HG03460 (cell line): ENCODE measurements at regions not wholly inside any gene's neighbourhood (a gene's known extent, or its start where the extent isn't known, plus 50 kb on each side); places are given as distances from the start of the nearest gene placed in this dataset.

Experiments
- ATAC-seq: cut with Tn5 transposase; IDR thresholded peaks from one replicate; pipeline ENCODE4 v1.9.1; 2021; ENCODE audit not compliant: unreplicated experiment

DNA sequence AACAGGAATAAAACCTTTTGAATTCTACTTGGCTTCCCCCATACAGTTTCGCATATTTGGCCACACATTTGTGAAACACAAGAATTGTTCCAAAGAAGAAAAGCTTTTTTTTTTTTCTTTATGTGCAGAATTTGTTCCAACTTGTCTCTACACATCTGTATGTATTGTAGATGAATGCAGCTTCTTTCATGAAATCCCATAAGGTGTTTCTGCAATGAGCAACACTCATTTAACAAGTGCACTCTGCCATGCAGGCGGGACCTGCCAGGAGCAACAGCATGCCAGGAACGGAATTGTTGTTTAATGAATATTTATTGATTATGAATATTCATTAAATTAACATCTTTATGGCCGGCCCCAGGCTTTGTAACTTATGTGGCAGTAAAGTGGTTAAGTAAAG lies 1075.0 kb downstream of the TTLL7 start:
- no peak for ATAC-seq

DNA sequence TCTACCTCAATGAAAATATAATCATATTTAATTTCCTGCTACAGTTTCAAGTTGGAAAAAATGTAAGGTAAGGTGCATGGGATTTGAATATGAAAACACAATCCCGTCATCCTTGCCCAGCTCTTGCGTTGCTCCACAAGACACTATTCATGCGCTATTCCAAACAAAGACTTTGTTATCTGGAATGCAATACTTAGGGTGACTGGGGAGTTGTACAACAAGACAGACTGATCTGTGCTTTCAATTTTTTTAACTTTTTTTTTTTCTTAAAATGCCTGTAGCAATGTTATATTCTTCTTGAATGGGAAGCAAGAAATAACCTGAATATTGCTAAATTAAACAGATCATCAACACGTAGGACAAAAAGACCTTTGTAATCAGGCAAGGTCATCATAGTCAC lies 1077.2 kb downstream of the TTLL7 start:
- ATAC-seq: no peak

DNA sequence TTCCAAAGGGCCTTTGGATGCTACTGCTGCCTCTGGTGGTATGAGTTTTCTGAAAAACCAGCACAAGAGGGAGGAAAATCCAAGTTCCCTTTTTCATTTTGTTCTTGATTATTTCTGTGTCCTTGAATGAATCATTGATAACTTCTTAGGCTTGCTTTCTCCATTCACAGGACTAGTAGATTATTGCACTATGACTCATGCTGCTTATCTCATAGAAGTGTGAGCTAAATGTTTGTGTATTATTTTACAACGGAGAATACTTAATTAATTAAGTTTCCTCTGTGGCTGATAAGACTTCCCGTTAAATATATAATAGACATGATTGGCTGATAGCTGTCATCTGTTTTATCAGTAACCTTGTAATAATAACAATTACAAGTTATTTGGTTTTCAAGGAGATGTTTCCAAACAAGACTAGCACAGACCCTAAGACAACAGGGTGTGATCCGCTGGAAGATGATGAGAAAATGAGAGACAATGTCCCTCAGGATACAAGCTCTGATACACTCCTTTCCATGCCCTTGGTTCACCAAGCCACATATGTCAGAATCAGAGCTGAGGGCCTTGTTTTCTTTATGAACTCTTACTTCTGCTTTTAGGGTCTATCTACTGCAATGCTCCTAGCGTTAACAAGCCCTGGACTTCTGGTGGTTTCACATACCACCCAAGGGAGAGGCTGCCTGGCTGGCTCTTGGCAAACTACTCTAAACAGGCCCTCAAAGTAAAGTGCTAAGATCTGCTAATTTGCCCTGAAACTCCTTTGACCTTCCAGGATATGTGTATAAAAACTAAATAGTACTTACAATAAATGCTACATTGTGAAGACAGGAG lies 1078.3 kb downstream of the TTLL7 start:
- no peak for ATAC-seq

DNA sequence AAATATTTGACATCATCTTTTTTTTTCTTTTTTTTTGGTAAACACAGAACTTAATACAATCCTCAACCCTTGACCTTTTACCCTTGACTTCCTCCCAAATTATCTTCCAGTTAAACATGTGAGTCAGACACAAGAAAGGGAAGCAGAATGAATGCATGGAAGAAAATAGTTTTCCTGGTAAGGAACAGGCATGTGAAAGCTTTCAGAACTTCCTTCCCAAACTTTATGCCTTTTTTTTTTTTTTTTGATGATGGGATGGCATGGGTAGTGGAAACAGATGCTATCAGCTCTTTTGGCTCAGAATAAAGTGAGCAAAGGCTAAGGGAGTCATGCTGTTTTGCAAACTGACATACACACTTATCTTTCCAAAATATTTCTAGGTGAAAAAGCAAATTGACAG lies 1079.1 kb downstream of the TTLL7 start:
- no peak for ATAC-seq

DNA sequence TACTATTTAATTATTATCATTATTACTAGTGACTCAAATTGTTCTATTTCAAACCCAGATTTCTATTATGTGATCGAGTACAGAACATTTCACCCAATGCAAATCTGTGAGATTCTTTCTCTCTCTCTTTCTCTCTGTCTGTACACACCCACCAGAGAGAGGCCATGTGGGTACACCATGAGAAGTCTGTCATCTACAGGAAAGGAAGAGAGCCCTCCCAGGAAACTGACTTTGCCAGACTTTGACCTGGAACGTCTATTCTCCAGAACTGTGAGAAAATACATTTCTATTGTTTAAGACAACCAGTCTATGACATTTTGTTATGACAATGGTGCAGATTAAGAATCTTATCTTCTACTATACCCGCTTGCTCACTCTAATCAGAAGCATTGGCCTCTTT lies 1091.6 kb downstream of the TTLL7 start:
- ATAC-seq: no peak

DNA sequence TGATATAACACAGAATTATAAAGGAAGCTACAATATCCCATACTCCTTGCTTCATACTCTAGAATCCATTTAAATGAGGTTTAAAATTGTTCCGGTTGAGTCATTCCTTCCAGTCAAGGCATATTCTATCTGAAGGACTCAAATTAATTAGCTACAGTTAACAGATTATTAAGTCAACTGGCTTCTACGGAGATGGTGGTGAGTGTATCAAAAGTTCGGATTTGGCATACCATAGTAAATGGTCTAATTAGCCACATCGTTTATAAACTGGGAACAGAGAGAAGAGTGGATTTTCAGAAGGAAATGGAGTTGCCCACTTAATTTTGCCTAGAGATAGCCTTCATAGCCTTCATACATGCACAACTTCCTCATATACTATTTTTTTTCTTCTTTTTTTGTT lies 1095.3 kb downstream of the TTLL7 start:
- ATAC-seq: no peak

DNA sequence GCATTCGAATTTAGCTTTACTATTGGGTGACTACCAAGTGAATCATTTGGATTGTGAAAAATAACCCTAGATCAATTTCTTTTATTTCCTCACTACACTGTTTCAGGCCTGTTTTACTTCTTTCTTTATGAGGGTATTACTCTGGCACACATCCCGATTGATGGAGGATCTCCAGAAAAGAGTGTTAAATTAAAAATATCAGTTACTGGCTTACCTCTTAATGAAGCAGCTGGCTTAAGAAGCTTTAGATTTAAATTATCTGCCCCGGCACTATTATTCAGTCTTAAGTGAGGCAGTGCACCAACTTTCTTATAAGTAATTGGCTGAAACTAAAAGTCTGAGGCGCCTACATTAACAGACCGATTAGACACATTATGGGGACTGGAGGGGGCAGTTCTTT lies 1097.4 kb downstream of the TTLL7 start:
- no peak for ATAC-seq

DNA sequence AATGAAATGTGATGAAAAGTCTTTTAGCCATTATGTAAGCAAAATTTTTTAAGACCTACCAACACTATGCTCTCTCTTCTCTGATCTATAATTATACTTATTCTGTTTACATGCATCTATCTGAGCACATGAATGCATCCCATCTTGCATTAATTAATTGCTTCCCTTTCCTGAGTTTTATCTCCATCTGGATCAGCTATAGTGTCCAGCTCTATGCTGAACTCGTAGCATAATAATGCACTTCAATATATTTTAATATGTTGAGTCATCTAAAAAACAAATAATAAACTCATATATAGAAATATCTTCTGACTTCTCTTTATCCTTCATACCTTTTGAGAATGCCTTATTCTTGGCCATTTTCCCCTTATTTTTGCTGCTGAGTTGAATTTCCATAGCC lies 1097.8 kb downstream of the TTLL7 start:
- no peak for ATAC-seq

DNA sequence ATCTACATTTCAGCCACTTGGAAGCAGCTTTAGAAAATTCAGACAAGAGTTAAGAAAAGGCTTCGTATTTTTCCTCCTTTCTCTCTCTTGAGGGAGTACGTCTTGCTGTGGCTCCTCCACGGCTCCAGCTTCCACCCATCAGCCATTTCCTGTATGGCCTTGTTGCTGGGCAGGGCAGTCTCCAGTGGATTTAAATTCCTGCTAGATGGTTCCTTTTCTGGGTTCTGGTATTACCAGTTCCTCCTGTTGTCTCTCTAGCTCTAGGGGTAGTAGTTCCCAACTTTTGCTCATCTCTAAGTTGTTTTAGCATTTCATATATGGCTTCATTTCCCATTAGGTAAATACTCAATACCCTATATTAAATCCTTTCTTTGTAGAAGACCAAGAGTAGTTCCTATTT lies 1098.3 kb downstream of the ADGRL2 start:
- no peak for ATAC-seq

DNA sequence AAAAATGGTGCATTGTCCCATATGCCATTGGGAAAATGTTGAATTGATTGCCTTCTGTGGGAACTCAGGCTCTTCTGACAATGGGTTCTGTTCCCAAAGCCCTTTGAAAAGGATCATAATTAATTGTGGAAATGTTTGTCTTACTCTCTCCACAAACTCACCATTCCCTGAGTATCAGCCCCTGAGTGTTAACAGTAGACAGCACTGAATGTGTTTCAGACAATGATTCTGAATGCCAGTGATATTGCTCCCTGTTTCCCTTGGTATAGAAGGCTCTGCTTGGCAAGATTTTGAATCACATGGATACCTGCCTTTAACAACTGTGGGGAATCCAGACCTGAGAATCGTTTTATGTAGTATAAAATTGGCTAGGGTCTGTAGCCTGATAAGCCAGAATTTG lies 1096.8 kb downstream of the ADGRL2 start:
- no peak for ATAC-seq

DNA sequence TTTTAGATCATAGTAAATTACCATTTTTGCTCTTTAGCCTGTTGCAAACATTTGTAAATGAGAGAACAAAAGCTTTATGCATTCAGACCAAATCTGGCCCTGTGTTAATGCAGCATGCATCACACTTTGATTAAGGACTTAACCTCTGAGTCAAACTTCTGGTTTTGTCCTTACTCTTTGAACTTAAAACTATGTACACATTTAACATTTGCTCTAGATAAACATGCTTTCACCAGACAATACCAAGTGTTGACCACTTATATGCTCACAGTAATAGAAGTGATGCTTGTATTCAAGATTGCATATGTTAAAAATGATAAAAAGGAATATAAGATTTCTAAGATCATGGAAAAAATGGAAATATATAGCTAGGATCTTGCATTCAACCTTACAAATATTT lies 1095.3 kb downstream of the ADGRL2 start:
- ATAC-seq: no peak

DNA sequence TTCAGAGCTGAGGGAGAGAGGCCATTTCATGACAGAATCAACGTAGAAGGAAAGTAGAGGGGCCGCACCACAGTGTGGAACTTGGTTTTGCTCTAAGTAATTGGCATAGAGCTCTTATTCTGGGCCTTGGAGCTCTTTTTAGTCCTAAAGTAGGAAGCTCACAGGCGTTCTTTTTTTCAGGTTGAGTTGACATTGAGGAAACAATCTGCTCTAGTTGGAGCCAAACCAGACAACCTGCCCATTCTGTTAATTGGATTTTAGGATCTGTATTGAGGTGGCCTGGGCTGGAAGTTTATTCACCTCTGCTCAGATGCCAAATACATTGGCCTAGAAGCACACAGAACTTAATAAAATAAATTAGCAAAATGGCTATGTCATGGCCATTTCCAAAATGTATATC lies 1093.9 kb downstream of the ADGRL2 start:
- ATAC-seq: no peak

DNA sequence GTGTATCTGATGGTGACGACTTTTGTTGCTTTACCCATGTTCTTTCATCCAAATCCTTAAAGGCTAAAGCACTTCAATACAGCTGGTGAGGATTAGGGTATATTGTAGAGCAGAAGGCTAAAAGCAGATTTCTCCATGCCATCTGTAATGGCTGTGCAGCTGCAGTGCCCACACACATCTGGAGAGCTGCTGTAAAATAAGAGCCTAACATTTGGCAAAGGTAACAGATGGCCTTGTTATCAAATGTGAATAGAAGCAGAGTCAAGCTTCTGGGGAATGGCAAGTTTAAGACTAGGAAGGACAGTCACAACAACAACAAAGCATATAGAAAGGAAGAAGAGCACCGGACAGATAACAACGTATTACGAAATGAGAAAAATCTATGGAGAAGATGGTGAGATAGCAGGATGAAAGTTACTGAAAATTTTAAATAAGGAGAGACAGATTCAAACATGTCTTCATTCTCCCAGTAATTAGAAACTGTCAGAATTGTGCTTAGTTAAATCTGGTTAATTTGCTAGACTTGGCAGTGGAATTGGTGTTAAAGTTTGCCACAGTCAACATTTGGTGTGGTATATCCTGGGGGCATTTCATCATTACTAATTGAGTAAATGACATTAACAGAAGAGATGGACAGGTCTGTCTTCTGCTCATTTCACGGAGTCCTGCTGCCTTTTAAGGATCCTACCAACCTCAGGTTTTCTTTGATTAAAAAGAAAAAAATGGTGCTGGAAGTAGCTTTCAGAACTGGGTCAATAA lies 1093.2 kb downstream of the ADGRL2 start:
- no peak for ATAC-seq

DNA sequence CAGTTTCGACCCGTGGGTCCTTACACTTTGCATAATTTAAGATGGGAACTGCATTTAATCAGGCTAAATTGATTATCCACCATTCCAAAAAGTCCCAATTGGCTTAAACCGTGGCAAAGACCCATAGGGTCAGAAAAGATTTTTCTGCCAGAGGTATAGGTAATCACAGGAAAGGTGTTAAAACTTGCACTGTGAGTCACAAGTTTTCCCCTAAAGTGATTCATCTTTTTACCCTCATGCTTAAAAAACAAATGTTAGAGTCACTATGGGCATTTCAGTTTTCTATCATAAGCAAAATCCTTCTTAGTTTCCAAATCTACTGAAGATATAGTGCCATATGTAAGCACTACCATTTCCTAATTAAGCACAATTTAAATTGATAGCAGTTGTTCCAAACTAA lies 1079.8 kb downstream of the ADGRL2 start:
- no peak for ATAC-seq

DNA sequence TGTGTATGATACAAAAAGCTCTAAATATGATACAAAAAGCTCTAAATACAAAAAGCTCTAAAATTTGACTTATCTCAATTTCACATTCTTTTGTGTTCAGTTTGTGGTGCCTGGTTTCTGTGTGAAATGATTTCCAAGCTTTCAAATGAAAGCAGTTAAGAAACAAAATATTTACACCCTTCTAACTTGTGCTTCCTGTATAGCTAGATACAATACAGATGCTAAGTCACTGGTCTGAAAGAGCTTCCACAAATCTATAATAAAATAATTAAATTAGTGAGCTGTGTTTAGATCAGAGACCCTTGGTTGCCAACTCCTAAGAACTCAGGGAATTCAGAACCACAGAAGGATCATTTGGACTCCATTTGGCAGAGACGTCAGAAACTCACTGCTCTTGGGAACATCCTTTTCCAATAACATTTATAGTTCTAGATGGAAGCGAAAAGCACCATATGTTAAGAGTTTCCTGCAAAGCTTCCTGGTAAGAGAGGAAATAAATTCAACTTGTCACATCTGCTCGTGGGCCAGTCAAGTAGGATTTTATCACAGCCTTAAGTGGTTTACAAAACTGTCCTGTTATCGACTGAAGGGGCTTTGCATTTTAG lies 1079.1 kb downstream of the ADGRL2 start:
- no peak for ATAC-seq

DNA sequence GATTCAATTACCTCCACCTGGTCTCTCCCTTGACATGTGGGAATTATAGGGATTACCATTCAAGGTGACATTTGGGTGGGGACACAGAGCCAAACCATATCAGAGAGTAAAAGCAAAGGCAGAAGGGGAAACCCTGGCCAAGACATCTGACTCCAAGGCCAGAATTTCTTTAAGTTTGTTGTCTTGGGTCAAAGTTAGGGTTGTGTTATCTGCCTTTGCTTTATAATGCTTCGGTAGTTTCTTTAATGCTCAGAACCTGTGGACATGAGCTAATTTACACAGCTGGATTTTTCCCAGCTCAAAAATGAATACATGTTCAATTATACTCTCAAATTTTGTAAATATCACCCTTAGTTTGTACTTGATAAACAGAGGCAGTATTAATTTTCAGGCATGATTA lies 1074.4 kb downstream of the ADGRL2 start:
- no peak for ATAC-seq

DNA sequence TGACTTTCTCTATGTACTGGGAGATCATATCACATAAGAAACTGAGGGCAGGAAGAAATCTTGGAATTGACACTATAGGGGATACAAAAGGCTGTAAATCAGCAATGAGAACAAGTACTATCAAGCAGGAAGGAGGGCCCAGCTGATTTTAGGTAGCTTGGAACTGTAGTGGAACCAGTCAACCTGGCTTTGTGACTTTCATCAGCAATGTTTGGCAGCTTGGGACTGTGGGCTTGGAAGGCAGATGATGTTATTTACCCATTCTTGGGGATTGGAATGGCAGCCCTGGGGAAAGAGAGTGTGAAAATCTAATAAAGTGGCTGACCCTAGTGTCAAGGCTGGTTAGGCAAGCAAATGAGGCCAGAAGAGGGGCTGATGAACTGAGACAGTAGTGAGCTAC lies 1073.3 kb downstream of the ADGRL2 start:
- no peak for ATAC-seq

DNA sequence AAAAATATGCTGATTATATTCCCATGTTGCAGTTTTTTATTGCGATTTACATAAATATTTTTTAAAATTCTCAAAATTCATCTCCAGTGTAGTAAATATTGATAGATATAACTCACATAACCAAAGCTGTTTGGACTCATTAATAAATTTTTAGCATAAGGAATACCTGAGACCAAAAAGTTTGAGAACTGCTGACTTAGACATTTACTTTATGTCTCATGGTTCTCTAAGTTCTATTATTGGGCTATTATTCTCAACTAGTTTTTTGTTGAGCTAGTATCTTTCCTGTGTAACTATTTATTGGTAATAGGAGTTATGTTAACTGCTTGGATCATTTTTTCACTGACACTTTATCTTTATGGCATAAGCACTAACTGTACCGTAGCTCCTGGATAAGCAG lies 1069.6 kb downstream of the ADGRL2 start:
- ATAC-seq: no peak

DNA sequence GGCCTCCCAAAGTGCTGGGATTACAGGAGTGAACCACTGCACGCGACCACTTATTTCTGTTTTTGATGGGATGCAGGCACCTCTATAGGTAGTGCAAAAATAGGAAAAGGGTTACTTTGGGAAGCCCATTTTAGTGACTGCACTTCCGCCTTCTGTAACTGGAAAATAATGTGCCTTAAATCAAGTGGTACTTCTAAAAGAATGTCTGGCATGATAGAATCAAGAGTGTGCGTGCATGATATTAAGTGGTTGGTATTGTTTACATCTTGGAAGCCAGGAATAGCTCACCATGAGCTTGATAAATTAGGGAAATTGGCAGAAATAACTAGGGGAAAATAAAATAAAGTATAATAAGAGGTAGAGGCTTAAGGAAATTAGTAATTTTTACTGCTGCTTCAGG lies 1067.0 kb downstream of the ADGRL2 start:
- no peak for ATAC-seq

DNA sequence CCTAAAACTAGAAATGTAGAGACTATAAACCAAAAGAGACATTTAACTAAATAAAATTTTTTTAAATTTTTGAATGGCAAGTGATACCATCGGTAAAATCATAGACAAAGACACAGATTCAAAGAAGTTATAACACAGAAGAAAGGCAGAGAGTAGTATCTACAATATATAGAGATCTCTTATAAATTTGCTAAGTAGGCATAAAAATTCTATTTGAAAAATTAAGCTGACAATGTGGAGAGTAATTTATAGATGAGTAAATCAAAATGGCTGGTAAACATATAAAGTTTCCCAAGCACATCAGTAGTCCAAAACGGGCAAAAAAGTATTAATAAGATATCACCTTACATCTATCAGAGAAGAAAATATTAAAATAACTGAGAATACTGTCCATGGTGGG lies 1061.0 kb downstream of the ADGRL2 start:
- ATAC-seq: no peak

DNA sequence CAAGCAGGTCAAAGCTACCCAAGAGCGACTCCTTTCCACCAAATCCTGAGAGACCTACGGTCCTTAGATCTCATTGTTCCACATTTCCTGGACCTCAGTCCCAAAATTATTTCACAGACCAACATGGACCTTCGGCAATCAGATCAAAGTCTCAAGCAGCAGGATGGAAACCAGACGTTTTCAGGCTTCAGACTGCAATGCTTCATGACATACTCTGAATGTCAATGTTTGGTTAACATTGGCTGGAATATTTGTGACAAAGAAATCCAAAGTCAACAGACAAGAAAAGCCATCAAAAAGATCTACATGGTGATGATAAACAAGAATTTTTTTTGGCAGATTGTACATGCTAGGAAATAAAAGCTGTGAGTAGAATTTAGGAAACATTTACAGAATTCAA lies 1057.3 kb downstream of the ADGRL2 start:
- no peak for ATAC-seq

DNA sequence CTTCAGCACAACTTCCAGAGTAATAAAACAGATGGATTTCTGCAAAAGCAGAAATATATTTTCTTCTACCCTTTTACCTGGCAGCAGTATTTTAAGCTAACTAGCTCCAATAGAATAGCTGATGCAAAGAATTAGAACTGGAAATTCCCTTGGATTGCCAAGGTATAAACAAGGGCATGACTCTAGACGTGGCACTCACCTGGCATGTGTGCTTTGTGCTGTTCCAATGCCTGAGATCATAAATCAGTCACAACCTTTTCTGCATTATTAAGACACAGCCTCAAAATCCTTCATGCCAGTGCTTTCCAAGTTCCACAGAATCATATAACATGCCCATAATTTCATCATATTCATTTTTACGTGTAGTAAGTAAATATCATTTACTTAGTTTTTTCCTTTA lies 1048.7 kb downstream of the ADGRL2 start:
- no peak for ATAC-seq
